ENCODE measurements at regions not wholly inside any gene's neighbourhood (a gene's known extent, or its start where the extent isn't known, plus 50 kb on each side); places are given as distances from the start of the nearest gene placed in this dataset.

DNA sequence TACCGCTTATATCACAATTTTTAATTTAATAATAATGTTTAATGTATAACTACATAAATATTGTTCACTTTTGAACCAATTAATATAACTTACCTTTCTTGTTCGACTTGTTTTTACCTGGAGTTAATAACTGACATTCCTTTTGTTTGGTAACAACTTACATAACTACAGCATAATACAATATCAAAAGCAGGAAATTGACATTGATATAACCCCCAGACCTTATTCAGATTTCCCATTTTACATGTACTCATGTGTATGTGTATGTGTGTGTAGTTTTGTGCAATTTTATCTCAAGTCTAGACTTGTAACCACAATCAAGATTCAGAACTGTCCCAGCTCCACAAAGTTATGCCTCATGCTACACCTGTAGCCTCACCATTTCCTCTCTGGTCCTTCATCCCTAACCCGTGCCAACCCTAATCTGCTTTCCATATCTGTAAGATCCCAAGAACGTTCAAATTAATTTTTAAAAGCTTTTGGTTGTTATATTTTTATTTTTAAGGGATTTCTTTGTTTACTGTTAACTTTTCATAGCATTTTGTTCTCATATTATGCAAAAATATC, 190.6 kb downstream of the MANEA start:
- Histone ChIP-seq H3K9me3 (ENCODE audit: low read depth, low read length) (no peaks in the 10 kb centered on the region), H3K27me3 (ENCODE audit: insufficient read depth, low read length) (no peaks in the 10 kb centered on the region), H4K20me1 (ENCODE audit: insufficient read depth, low read length) (no peaks in the 10 kb centered on the region), H2AFZ (ENCODE audit: low read length) (no peak overlapping the region), H3K27ac (ENCODE audit: low read depth, low read length) (no peak overlapping the region), H3K4me3 (ENCODE audit: insufficient read depth, low read length) (no peak overlapping the region), H3K79me2 (ENCODE audit: insufficient read depth, low read length) (no peaks in the 10 kb centered on the region), H3K36me3 (ENCODE audit: insufficient read depth, low read length) (no peaks in the 10 kb centered on the region), H3K4me2 (ENCODE audit: insufficient read depth, low read length) (no peak overlapping the region), H3K4me1 (ENCODE audit: insufficient read depth, low read length) (no peaks in the 10 kb centered on the region)
- DNase-seq (ENCODE audit: insufficient read length, low spot score, missing footprints) = no peak
- TF ChIP-seq, protein P1, sequence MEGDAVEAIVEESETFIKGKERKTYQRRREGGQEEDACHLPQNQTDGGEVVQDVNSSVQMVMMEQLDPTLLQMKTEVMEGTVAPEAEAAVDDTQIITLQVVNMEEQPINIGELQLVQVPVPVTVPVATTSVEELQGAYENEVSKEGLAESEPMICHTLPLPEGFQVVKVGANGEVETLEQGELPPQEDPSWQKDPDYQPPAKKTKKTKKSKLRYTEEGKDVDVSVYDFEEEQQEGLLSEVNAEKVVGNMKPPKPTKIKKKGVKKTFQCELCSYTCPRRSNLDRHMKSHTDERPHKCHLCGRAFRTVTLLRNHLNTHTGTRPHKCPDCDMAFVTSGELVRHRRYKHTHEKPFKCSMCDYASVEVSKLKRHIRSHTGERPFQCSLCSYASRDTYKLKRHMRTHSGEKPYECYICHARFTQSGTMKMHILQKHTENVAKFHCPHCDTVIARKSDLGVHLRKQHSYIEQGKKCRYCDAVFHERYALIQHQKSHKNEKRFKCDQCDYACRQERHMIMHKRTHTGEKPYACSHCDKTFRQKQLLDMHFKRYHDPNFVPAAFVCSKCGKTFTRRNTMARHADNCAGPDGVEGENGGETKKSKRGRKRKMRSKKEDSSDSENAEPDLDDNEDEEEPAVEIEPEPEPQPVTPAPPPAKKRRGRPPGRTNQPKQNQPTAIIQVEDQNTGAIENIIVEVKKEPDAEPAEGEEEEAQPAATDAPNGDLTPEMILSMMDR (IDR thresholded peaks at IDR 0.05; ENCODE audit: extremely low read depth, low read depth, low read length) = no peak

DNA sequence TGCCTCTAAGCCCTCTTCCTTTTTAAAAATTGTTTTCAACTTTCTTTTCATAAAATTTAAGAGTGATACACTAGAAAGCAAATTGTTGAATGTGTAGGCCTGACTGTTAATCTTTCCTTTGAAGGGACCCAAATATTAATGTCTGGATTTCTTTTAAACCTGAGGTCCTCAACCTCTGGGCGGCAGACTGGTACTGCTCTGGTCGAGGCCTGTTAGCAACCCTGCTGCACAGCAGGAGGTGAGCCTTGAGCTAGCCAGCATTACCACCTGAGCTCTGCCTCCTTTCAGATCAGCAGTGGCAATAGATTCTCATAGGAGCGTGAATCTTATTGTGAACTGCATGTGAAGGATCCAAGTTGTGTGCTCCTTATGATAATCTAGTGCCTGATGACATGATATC, 191.2 kb downstream of the MANEA start:
- Histone ChIP-seq H3K36me3 (ENCODE audit: insufficient read depth, low read length) (no peaks in the 10 kb centered on the region), H2AFZ (ENCODE audit: low read length) (no peak overlapping the region), H3K27ac (ENCODE audit: low read depth, low read length) (no peak overlapping the region), H3K4me1 (ENCODE audit: insufficient read depth, low read length) (no peaks in the 10 kb centered on the region), H3K79me2 (ENCODE audit: insufficient read depth, low read length) (no peaks in the 10 kb centered on the region), H3K27me3 (ENCODE audit: insufficient read depth, low read length) (no peaks in the 10 kb centered on the region), H3K4me2 (ENCODE audit: insufficient read depth, low read length) (no peak overlapping the region), H3K4me3 (ENCODE audit: insufficient read depth, low read length) (no peak overlapping the region), H3K9me3 (ENCODE audit: low read depth, low read length) (no peaks in the 10 kb centered on the region), H4K20me1 (ENCODE audit: insufficient read depth, low read length) (no peaks in the 10 kb centered on the region)
- TF ChIP-seq, protein P1 (IDR thresholded peaks at IDR 0.05; ENCODE audit: extremely low read depth, low read depth, low read length) = no peak
- DNase-seq (ENCODE audit: insufficient read length, low spot score, missing footprints) = no peak

DNA sequence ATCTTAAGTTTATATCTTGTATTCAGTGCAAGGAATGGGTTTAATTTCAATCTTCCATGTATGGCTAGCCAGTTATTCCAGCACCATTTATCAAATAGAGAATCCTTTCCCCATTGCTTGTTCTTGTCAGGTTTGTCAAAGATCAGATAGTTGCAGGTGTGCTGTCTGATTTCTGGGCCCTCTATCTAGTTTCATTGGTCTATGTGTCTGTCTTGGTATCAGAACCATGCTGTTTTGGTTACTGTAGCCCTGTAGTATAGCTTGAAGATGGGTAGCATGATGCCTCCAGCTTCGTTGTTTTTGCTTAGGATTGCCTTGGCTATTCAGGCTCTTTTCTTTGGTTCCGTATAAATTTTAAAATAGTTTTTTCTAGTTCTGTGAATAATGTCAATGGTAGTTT, 200.0 kb downstream of the MANEA start:
- no peaks in the 10 kb centered on the region for H3K36me3 ChIP-seq (ENCODE audit: insufficient read depth, low read length)
- TF ChIP-seq, protein P1 (IDR thresholded peaks at IDR 0.05; ENCODE audit: extremely low read depth, low read depth, low read length) = no peak
- H3K27ac ChIP-seq (ENCODE audit: low read depth, low read length) = no peak overlapping the region
- no peaks in the 10 kb centered on the region for H3K9me3 ChIP-seq (ENCODE audit: low read depth, low read length)
- H3K4me3 ChIP-seq (ENCODE audit: insufficient read depth, low read length) = no peak overlapping the region
- no peaks in the 10 kb centered on the region for H3K4me1 ChIP-seq (ENCODE audit: insufficient read depth, low read length)
- no peaks in the 10 kb centered on the region for H3K79me2 ChIP-seq (ENCODE audit: insufficient read depth, low read length)
- H3K4me2 ChIP-seq (ENCODE audit: insufficient read depth, low read length) = no peak overlapping the region
- no peak for DNase-seq (ENCODE audit: insufficient read length, low spot score, missing footprints)
- H4K20me1 ChIP-seq (ENCODE audit: insufficient read depth, low read length) = no peaks in the 10 kb centered on the region
- no peak overlapping the region for H2AFZ ChIP-seq (ENCODE audit: low read length)
- H3K27me3 ChIP-seq (ENCODE audit: insufficient read depth, low read length) = no peaks in the 10 kb centered on the region

DNA sequence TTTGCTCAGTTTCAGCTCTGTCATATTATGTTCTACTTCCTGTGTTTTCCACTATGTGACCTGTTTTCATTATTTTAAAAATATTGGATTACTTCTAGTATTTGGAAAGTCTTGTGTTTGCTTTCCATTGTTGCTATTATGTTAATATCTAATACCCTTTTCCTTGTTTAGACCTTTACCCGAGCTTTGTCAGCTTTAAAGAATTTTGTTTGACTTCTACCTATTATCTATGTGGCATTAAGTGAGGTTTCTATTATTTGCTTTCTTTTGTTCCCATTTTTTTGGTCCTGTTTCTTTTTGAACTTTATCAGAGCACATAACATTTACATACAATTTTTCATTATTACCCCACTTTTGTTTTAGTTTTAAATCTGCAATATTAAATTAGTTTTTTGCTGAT, 202.7 kb downstream of the MANEA start:
- Histone ChIP-seq H3K4me2 (ENCODE audit: insufficient read depth, low read length) (no peak overlapping the region), H3K27ac (ENCODE audit: low read depth, low read length) (no peak overlapping the region), H3K27me3 (ENCODE audit: insufficient read depth, low read length) (no peaks in the 10 kb centered on the region), H3K36me3 (ENCODE audit: insufficient read depth, low read length) (no peaks in the 10 kb centered on the region), H3K4me3 (ENCODE audit: insufficient read depth, low read length) (no peak overlapping the region), H3K4me1 (ENCODE audit: insufficient read depth, low read length) (no peaks in the 10 kb centered on the region), H4K20me1 (ENCODE audit: insufficient read depth, low read length) (no peaks in the 10 kb centered on the region), H3K9me3 (ENCODE audit: low read depth, low read length) (no peaks in the 10 kb centered on the region), H3K79me2 (ENCODE audit: insufficient read depth, low read length) (no peaks in the 10 kb centered on the region), H2AFZ (ENCODE audit: low read length) (no peak overlapping the region)
- TF ChIP-seq, protein P1 (IDR thresholded peaks at IDR 0.05; ENCODE audit: extremely low read depth, low read depth, low read length) = no peak
- no peak for DNase-seq (ENCODE audit: insufficient read length, low spot score, missing footprints)

Measured in osteoblast (primary cell).